HS-5 (cell line): ENCODE measurements at regions not wholly inside any gene's neighbourhood (a gene's known extent, or its start where the extent isn't known, plus 50 kb on each side); places are given as distances from the start of the nearest gene placed in this dataset.
"Not testable (repeated sequence)": the region's sequence is repeated elsewhere in the genome, so short reads cannot be mapped to it uniquely, and the experiment has no call there.

Source experiments
- DNase-seq: peaks from one replicate; pipeline ENCODE4 v3.0.0-alpha.2; 2012; ENCODE audit warnings: low read depth

DNA sequence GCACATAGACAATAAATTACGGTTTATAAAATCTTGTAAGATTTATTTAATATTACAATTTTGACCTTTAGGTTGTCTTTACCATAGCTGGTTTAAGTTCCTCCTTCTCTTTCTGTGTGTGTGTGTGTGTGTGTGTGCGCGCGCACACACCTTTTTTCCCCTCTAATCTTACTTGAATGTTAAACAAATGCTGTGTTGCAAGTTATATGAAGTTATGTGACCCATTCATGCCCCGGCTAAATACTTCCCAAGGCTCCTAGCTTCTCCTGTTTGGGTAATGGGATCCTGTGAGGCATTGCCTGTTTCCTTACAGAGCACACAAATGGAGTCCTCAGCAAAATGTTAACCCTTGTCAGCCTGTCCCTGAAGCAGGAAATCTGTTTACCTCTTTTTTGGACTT, 125.6 kb upstream of the ZNF608 start:
- no peak for DNase-seq

DNA sequence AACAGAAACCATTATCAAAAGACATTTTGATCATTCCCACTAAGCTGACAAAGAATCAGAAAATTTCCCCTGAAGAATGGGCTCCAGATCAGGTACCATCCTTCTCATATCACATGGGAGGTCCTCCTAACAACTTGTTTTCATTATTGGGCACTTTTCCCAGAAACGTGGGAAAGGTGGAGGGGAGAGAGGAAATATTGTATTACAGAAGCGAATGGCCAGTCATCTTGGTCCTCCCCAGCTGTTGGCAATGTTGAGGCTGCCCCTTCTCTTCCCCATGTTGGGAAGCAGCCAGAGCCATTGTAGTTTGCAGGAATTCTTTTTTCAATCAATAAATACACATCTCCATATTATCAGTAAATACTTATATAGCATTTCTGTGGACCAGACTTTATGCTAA, 126.2 kb upstream of the ZNF608 start:
- DNase-seq: no peak

DNA sequence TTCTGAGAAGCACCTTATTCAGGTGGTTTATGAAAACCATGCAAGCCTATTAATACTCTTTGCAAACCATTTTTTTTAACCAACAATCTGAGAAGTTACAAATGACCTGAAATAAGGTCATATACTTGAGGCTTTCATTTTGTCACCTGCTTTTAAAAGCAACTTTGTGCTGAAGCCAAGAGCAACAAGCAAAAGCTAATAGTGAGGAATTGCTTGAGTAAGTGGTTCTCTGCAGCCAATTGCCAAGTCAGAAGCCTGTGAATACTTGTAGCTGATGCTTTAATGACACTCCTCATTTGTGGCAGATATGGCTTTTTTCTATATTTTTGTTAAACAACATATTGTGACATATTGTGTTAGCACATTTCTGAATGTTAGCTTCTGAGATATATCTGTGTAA, 126.7 kb upstream of the ZNF608 start:
- DNase-seq: no peak

DNA sequence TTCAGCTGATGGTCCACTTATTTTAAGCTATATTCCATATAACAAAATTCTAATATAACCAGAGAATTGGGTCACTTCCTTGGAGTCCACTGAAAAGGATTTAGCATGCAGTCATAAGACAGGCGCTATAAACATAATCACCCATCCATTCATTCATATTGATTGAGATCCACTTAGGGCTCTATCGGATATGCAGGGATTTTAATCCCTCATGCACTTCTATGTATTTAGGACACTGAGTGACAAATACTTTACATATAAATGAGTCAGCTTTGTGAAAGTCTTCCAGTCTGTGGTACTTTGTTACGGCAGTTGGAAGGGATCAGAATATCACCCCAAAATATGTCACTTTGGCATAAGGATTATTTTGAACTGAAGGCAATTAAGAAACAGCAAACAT, 127.3 kb upstream of the ZNF608 start:
- no peak for DNase-seq

DNA sequence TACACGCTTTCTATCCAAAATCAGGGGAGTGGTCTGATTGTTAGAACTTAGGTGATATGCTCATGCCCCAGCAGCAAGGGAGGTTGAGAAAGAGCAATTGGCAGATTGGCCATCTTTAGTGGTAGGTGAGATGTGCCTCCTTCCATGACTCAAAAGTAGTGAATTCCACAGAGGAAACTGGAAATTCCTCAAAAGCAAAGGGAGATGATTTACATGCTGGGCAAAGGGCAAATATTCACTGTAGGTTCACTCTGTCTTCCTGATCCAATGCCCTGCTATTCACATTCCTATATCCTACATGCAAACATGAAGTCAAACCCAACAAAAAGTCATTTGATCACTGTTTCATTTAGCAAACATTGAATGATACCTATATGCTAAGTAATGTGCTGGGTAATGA, 130.1 kb upstream of the ZNF608 start:
- DNase-seq: no peak

DNA sequence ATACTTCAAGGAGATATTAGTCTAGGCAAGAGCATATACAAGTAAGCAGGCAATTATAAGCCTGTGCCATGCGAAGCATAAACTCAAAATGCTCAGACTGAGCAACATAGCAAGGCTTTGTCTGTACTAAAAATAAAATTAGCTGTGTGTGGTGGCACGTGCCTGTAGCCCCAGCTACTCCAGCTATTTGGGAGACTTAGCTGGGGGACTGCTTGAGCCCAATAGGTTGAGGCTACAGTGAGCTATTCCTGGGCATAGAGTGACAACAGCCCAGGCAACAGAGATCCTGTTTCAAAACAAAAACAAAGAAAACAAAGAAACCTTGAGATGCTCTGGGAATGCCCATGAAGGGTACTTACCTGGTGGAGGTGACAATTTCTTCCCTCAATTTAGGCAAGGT, 130.5 kb upstream of the ZNF608 start:
- DNase-seq: no peak

DNA sequence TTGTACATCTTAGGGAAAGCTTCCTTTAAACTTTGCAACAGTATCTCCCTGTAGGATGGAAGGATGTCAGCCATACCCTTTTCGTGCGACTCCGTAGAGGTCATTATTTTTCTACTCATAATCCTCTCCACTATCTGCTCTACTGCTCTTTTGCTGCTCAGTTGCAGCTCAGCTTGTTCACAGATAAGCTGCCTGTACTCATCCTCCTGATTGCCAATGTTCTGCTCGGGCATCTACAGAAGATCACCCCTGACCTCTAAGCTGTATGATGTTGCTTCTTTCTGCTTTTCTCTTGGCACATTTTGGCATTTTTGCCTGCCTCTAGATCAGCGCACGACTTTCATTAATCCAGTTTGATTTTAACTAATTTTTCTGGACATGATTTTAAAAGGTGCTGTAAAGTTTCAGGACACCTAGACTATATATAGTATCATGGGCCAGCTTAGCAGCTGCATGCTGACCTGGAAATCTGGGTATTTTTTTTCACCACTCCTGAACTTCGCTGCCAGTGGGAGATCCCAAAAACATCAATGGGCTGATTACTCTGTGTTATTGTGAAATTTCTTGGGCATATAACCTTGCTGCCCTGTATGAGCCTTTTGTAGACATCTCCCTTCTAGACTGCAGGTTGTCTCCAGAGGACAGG, 131.2 kb upstream of the ZNF608 start:
- no peak for DNase-seq

DNA sequence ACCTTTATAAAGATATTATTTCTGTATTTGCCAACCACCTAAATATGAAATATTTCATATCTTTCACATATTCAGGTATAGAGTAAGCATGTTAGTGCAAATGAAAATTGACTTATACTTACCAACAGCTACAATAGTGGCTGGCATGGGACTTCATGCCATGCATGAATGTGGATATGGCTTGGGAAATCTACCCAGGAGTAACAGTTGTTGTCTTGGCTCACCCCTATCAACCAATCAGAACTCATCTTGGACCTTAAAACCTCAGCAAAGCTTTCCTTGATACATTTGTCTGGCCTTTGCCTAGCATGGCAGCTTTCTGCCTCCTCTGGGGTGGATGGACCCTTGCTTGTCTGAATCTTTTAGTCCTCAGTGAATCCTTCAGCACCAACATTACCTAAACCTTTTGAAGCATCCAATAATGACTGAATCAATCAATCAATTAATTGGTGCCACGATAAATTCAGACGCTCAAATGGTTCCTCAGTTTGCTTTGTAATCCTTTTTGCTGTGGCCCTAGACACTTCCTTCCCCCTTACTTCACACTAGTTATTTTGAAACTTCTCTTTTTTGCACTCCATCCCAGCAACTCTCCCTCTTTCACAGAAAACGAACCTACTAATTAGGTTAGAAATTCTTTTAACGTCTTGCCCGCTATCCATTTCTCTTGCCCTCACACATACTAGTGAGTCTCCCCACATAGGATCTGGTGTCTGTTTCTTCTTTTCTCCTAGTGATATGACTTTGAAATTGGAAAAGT, 132.3 kb upstream of the ZNF608 start:
- no peak for DNase-seq

DNA sequence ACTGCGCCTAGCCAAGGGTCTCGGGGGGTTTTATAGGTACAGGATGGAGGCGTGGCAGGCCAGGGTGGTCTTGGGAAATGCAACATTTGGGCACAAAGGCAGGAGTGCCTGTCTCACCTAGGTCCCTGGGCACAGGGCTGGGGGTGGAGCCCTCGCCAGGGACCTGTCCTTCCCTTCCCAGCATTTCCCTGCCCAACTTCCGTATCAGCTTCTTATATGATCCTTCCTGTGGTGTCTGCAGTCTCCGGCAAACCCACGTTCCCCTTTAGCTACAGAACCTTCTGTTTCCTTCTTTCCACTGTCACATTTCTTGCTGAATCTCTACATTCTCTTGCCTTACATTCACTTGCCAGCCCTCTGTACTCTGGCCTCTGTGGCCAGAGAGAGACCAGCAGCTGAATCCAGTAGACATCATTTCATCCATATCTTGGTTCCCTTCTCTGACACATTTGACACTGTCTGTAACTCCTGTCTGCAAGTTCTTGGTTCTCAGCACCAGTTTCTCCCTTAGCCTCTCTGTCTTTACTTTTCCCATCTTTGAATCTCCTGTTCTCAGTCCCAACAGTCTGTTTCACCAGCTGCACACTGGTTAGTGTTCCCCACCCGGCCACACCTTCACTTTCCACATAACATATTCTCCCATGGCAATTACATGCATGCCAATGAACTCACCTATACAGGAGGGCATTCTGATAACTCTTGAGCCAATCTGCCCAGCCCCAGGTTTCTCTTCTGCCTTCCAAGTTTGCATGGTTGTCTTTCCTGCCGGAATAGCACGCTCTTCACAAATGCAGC, 134.7 kb upstream of the ZNF608 start:
- no peak for DNase-seq

DNA sequence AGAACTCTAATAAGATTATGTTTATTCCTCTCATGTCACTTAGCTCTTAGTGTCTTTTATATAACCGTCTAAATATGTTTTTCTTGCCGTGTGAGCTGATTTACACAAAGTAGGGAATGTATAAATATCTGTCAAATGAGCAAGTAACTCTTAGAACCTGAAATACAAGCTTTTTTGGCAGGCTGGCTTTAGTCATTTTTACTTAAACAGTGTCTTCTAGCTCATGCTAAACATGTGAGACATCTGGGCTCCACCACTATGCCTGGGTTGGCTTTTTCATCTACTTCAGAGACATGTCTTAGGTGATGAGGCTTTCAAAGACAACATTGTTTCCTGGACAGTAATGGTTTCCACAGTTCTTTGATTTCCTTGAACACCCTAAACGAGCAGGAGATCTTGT, 137.2 kb upstream of the ZNF608 start:
- DNase-seq: no peak

DNA sequence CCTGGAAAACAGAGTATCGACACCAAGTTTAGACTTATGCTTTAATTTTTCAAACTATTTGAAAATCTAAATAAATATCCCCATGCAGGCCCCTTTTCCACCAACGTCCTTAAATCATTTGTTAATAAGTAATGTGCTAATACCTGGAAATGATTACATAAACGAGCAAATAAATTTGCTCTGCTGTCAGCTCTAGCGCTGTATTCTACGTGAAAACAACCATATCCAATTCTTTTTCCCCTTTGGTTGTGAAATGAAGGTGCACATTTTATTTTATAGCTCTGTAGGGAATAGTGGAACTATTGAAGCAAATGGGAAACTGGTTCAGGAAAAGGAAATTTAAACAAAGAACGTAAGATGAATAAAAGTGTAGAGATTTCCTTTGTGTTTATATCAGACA, 137.7 kb upstream of the ZNF608 start:
- DNase-seq: no peak

DNA sequence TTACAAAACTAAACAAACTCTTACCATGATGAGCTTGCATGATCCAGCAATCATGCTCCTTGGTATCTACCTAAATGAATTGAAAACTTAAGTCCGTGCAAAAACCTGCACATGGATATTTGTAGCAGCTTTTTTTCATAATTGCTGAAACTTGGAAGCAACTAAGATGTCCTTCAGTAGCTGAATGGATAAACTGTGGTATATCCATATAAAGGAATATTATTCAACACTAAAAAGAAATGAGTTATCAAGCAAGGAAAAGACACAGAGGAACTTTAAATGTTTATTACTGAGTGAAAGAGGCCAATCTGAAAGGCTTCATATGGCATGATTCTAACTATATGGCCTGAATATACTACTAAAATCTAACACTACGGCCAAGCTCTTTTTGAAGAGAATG, 139.1 kb upstream of the ZNF608 start:
- DNase-seq: no peak

DNA sequence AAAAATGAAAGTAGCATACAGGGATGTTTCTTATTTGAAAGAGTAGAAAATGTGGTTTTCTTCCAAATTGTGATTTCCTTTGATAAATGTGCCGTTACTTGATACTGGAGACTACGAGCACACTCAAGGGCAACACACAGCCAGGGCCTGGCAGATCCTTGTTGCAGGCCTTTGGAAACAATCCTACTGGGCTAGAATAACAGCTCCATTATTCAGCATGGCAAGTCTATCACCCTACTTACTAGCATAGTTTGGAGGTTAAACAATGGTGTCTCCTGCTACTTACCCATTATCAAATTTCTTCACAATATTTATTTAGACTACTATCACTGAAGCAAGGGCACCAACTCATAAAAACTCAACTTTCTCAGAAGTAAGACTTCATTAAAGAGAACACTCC, 140.8 kb upstream of the ZNF608 start:
- no peak for DNase-seq

DNA sequence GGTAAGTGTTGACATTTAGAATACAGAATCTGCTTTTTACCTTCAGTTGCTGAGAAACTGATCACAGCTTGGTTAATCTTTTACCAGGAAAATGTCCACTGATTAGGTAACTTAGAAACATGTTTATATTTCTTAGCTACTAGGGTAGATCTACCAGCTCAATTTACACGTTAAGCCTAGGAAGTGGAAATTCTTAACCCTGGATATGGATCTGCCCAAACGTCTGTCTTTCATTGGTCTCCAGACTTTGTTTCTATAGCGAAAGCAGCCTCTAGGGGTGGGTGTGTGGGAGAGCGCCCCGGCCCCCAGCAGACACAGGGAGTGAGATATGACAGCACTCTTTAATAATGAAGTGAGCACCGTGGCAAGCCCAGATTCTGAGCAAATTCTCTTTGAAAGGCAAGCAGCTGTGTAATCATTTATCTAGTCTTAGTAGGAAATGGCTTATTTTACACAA, 141.6 kb upstream of the ZNF608 start:
- no peak for DNase-seq

DNA sequence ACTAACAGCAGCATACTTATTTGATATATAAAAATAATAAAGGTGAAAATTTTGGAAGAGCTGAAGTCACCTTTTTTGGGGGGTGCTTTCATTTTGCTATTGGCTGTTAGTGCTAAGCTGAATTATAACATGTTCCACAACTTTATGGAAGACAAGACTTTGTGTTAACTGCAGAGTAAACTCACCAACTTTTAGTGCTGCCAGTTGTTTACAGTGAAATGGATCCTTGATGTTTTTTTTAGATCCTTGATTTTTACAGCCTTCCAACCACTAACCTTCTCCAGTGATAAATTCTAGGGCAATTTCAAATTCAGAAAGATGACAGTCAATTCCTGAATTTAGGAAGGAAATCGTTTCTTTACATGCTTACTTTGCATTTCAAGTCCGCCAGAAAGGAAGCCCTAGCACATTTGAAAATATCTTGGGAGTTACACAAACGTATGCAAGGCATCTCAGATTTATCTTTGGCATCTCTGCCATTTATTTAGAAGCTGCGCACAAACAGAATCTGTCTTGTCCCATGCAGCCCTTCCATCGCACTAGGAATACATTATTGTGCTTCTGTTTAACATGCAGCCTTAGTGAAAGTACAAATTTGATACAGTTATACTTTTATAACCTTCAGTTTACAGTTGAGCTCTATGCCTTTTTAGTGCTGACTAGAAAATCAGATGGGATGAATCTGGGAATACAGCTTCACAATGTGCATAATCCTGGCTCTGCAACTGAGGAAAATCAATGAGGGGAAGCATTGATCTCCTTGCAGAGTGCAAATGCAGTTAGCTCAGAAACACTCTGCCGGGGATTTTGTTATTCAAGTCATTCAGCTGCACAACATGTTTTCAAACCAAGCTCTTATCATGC, 142.4 kb upstream of the ZNF608 start:
- no peak for DNase-seq

DNA sequence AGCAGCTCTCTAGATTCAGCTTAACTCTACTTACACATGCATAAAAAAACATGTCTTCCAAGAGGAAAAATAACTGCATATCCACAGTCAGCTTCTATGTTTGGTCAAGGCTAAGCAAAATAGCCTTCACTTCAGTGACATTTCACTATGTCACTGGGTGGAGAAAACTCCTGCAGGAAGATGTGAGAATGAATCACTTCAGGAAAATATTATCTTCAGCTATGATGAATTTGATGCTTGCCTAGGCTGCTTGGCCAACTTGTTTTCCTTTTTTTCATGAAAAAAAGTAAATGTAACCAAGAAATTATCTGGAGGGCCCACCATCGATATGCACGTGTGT, 143.0 kb upstream of the ZNF608 start:
- DNase-seq: no peak

DNA sequence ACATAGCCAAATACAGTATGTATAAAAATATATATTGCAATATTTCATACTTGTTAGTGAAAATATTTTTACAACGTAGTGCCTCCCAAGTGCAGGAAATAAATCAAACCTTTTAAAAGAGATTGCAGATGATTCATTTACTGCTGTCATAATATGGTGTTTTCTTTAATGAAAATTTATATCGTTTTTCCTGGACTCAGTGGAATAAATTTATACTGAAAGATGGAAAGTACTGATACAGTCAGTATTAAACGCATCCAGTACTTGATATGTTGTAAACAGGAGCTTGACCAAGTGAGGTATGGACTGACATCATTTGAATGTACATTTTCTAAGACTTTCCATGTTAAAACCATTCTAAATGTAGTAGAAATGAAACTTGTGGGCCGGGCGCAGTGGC, 143.4 kb upstream of the ZNF608 start:
- no peak for DNase-seq

DNA sequence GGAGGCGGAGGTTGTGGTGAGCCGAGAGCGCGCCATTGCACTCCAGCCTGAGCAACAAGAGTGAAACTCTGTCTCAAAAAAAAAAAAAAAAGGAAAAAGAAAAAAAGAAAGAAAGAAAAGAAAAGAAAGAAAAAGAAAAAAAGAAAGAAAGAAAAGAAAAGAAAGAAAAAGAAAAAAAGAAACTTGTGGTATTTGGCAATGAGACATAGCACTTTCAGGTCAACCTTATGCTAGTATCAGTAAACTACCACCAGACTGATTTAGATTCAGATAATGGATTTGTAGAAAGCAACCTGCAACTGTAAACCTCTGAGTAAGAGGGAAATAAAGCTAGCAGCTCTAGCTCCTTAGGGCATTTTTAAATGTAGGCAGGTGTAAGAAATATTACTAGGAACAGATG, 144.0 kb upstream of the ZNF608 start:
- DNase-seq: not testable (repeated sequence)

DNA sequence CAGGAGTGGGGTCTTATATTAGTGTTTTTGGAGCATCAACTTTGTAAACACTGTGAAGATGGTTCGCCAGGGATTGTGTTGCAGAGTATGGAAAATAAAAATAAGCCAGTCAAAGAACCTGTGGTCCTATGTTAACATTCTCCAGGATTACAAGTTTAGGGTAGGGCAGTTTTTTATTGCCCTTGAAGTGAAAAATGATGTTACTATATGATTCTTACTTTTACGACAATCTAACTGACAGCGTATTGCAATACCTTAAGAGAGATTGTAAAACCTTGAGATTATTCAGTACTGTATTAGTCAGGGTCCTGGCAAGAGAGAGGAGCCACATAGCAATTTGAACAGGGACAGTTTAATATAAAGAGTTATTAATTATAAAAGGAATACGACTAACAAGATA, 144.7 kb upstream of the ZNF608 start:
- DNase-seq: no peak

DNA sequence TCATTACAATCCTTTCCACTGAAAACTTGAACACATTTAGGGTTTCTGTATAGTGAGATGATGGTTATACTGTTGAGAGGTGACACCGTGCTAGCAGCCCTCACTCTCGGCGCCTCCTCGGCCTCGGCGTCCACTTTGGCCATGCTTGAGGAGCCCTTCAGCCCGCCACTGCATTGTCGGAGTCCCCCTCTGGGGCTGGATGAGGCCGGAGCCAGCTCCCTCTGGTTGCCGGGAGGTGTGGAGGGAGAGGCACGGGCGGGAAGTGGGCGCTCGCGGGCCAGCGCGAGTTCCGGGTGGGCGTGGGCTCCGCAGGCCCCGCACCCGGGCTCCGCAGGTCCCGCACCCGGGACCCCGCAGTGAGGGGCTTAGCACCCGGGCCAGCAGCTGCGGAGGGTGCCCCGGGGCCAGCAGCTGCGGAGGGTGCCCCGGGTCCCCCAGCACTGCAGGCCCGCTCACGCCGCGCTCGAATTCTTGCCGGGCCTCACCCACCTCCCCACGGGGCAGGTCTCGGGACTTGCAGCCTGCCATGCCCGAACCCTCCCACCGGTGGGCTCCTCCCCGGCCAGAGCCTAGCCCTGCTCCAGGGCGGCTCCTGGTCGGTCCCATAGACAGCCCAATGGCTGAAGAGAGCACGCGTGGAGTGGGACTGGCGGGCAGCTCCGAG, 145.9 kb upstream of the ZNF608 start:
- no peak for DNase-seq

DNA sequence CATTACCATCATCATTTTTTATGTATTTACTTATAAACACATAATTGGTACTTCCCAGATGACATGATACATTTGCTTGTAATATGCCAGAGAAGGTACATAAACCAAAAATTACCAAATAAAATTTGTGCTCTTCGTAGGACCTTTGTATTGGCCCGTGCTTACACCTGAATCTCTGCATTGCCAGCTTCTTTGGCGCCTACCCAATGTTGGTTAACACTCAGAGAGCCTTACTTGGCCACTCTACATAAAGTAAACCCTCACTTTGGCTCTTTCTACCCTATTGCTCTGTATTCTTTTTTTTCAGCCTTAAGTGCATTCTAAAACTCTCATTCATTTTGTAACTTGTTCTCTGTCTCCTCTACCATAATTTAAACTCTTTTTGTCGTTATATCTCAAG, 148.1 kb upstream of the ZNF608 start:
- no peak for DNase-seq

DNA sequence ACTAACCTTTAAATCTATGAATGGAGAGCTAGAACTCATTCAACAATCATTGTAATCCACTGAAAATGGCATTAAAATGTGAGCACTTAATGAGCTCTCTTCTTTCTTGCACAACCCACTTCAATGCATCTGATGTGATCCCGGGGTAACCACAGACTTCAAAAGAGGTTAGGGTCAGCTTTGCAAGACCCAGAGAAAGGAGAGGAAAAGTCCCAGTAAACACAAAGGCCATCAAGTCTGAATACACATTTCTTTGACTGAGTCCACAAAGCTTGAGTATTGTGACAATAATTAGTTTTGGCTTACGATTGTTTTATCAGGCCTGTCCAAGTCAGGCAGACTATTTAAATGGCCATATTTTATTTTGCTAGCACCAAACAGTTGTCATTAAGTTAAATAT, 148.8 kb upstream of the ZNF608 start:
- no peak for DNase-seq
